ENCODE measurements at regions not wholly inside any gene's neighbourhood (a gene's known extent, or its start where the extent isn't known, plus 50 kb on each side); places are given as distances from the start of the nearest gene placed in this dataset.
"Not testable (repeated sequence)": the region's sequence is repeated elsewhere in the genome, so short reads cannot be mapped to it uniquely, and the experiment has no call there.

GRCh38 chr10:28354511-28354910 lies 51.6 kb upstream of the MPP7 start:
- no peak for DNase-seq (ENCODE audit: low spot score)

- no peak for DNase-seq (ENCODE audit: low spot score)
These were observed 52.5 kb upstream of the MPP7 start for GRCh38 chr10:28355376-28355775.

- DNase-seq (ENCODE audit: low spot score), result no peak
These were observed 56.5 kb upstream of the MPP7 start for GRCh38 chr10:28359334-28359733.

DNA sequence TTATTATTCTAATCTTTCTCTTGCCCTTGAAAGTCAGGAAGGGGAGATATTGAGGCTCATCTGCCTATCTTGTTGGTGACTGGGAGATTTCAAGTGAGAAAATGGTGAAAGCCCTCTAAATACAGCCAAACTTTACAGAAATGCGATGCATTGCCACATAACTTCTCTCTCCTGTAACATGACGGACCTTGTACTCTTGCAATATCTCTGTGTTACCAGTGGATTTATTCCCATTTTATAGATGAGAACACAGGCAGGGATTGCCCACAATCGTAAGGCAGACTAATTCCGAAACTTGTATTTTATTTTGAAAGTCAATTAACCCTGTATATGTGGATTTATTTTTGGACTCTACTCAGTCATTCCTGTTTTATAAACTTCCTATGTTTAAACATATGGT lies 57.3 kb upstream of the MPP7 start:
- DNase-seq (ENCODE audit: low spot score), result no peak

DNA sequence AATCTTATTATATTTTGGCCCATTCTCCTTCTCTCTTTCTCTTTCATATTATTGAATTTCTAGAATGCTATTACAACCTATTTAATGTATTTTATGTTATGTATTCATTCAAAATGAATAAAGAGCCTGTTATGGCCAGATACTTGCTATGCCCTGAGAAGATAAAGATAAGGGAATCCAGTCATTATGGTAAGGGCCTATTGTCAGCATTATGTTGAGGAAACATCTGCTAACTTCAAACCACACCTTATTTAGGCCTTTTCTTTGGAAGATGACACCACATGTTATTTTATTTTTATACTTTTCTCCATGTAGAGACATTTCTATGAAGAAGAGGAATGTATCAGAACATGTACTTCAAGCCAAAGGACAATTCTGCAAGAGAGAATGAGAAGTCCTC lies 60.5 kb upstream of the MPP7 start:
- DNase-seq (ENCODE audit: low spot score), result no peak

- no peak for DNase-seq (ENCODE audit: low spot score)
These were observed 63.0 kb upstream of the MPP7 start for GRCh38 chr10:28365840-28366239.

GRCh38 chr10:28366994-28367393 lies 64.1 kb upstream of the MPP7 start:
- DNase-seq (ENCODE audit: low spot score), result no peak

- no peak for DNase-seq (ENCODE audit: low spot score)
These were observed 64.5 kb upstream of the MPP7 start for GRCh38 chr10:28367413-28367812.

DNA sequence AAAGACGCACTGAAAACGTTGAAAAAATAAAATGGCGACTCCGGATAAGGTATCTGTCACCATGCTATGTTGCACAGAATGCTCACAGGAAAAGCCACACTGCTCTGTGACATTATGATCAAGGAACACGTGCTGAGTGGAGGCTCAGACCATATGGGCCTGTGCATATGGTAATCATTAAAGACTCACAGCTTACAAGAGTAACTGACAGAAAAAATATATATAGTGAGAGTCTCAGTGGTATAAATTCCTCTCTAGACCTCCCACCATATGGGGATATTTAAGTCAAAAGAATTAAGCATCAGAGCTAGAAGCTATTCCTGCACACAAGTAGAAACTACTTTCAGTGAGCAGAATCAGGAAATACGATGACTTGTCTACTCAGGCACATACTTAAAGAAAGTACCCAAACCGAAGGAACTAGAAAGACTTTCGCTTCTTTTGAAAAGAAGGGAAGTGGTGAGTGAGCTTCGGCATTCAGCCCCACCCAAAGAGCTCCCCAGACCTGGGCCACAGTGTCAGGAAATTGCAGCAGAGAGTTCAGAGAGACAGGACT lies 65.1 kb upstream of the MPP7 start:
- no peak for DNase-seq (ENCODE audit: low spot score)

- DNase-seq (ENCODE audit: low spot score), result no peak
These were observed 67.4 kb upstream of the MPP7 start for GRCh38 chr10:28370107-28370835.

DNA sequence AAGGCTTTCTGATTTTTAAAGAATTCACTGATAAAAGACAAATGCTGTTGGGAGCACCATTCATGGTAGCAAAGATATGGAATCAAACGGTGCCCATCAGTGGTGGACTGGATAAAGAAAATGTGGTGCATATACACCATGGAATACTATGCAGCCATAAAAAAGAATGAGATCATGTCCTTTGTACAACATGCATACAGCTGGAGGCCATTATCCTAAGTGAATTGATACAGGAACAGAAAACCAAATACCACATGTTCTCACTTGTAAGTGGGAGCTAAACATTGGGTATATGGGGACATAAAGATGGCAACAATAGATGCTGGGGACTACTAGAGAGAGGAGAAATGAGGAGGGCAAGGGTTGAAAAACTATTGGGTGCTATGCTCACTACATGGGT lies 68.8 kb upstream of the MPP7 start:
- not testable (repeated sequence) for DNase-seq (ENCODE audit: low spot score)

GRCh38 chr10:28374036-28374435 lies 71.2 kb upstream of the MPP7 start:
- no peak for DNase-seq (ENCODE audit: low spot score)

- peak; percentile 67 for DNase-seq (ENCODE audit: low spot score)
These were observed 72.8 kb upstream of the MPP7 start for GRCh38 chr10:28375399-28376354.

- DNase-seq (ENCODE audit: low spot score), result no peak
These were observed 76.2 kb upstream of the MPP7 start for GRCh38 chr10:28378986-28379585.

DNA sequence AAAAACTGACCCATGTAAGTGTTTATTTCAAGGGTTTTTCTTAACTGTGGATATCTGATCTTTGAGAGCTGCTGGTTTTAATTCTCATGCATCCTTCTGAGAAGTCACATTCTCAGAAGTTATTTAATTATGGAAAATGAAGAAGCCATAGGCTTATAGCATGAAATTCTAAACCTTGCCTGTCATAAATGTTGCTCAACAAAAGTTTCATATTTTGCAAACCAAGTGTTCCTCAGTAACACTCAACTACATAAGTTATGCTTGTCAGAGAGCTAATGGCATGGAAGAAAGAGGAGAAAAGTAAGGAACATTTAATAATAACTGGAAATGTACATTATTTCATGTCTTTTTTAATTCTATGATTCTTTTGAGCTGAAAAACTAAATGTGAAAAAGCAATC lies 78.6 kb upstream of the MPP7 start:
- DNase-seq (ENCODE audit: low spot score), result no peak

GRCh38 chr10:28381903-28382347 lies 79.1 kb upstream of the MPP7 start:
- peak; percentile 85 for DNase-seq (ENCODE audit: low spot score)

GRCh38 chr10:28382525-28383269 lies 79.8 kb upstream of the MPP7 start:
- DNase-seq (ENCODE audit: low spot score), result no peak

GRCh38 chr10:28384557-28384956 lies 81.7 kb upstream of the MPP7 start:
- no peak for DNase-seq (ENCODE audit: low spot score)

GRCh38 chr10:28385748-28386502 lies 83.1 kb upstream of the MPP7 start:
- DNase-seq (ENCODE audit: low spot score), result no peak

- no peak for DNase-seq (ENCODE audit: low spot score)
These were observed 83.6 kb upstream of the MPP7 start for GRCh38 chr10:28386503-28386868.

DNA sequence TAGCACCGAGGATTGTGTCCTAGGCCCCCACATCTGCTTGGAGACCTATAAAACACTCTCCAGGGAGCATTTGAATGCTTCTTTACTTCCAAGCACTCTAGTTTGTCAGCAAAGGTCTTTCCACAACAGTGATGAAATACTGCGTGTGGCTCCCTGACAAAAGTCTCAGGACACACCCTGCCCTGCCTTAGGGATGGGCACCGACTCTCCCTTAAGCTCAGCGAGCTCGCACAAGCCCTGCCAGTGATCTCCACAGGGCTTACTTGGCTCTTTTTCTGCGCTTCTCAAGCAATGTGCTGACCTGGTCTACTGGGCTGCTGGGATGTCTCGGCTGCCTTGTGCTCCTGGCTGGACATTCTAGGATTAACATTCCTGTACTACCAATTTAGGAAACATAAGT lies 84.3 kb upstream of the MPP7 start:
- no peak for DNase-seq (ENCODE audit: low spot score)

All from ureter (tissue), 1 donor.